HepG2 (cell line): ENCODE measurements at regions not wholly inside any gene's neighbourhood (a gene's known extent, or its start where the extent isn't known, plus 50 kb on each side); places are given as distances from the start of the nearest gene placed in this dataset.

Experiments
- ARNTL ChIP-seq: sonication (generic); formaldehyde crosslinking; IDR thresholded peaks from 2 replicates; pipeline ENCODE4 v1.4.0; 2020; ENCODE audit warnings: mild to moderate bottlenecking, missing genetic modification reagents
- CBX1 ChIP-seq: IDR thresholded peaks from one replicate; pipeline ENCODE4 v1.6.1; 2016; ENCODE audit warnings: antibody characterized with exemption, low read depth
- E2F1 ChIP-seq: sonication (generic); formaldehyde crosslinking; IDR thresholded peaks from 2 replicates; pipeline ENCODE4 v1.5.0; 2020; ENCODE audit warnings: missing genetic modification reagents
- EHMT2 ChIP-seq: fragments of 200-600 bp; sonication (generic); IDR thresholded peaks from 2 replicates; pipeline ENCODE4 v1.7.0; 2017; ENCODE audit warnings: antibody characterized with exemption, low read depth, low read length, borderline replicate concordance
- ELF3 ChIP-seq: IDR thresholded peaks from 2 replicates; pipeline ENCODE4 v1.6.1; 2016; ENCODE audit warnings: missing genetic modification reagents, missing compliant biosample characterization
- FOXP1 ChIP-seq, 2 experiments: fragments of 450-650 bp in 1 of 2; IDR thresholded peaks; 2 replicates each; pipeline ENCODE4 v1.6.1; 2017 to 2018; ENCODE audit warnings: antibody characterized with exemption in 1 of 2
- GFI1 ChIP-seq: sonication (generic); formaldehyde crosslinking; IDR thresholded peaks from 2 replicates; pipeline ENCODE4 v1.5.0; 2020; ENCODE audit warnings: missing genetic modification reagents, mild to moderate bottlenecking, borderline replicate concordance
- GTF2F1 ChIP-seq: fragments of 150-350 bp; IDR thresholded peaks from 2 replicates; pipeline ENCODE4 v1.6.1; 2014; ENCODE audit warnings: low read length
- HES4 ChIP-seq: sonication (generic); formaldehyde crosslinking; IDR thresholded peaks from 2 replicates; pipeline ENCODE4 v1.9.0; 2021; ENCODE audit warnings: mild to moderate bottlenecking, missing genetic modification reagents, borderline replicate concordance
- HMGA1 ChIP-seq: sonication (generic); formaldehyde crosslinking; conservative IDR thresholded peaks from 2 replicates; pipeline ENCODE4 v1.4.0; 2020; ENCODE audit warnings: missing genetic modification reagents
- HOXA7 ChIP-seq: sonication (generic); formaldehyde crosslinking; IDR thresholded peaks from 2 replicates; pipeline ENCODE4 v1.8.1; 2022; ENCODE audit warnings: mild to moderate bottlenecking, missing genetic modification reagents, moderate library complexity
- MATR3 ChIP-seq: sonication (generic); formaldehyde crosslinking; IDR thresholded peaks from 2 replicates; pipeline ENCODE4 v1.4.0; 2020; ENCODE audit warnings: missing genetic modification reagents
- MIER2 ChIP-seq: IDR thresholded peaks from 2 replicates; pipeline ENCODE4 v1.6.1; 2016; ENCODE audit warnings: missing biosample characterization, missing genetic modification reagents
- NFIC ChIP-seq: IDR thresholded peaks from 2 replicates; pipeline ENCODE4 v1.6.1; 2012; ENCODE audit warnings: mild to moderate bottlenecking, low read length, inconsistent platforms
- NFRKB ChIP-seq: fragments of 450-650 bp; IDR thresholded peaks from 2 replicates; pipeline ENCODE4 v1.6.1; 2017
- SKI ChIP-seq: fragments of 450-650 bp; IDR thresholded peaks from one replicate; pipeline ENCODE4 v1.6.1; 2018; ENCODE audit warnings: mild to moderate bottlenecking; ENCODE audit not compliant: partially characterized antibody
- SNAPC5 ChIP-seq: sonication (generic); formaldehyde crosslinking; IDR thresholded peaks from 2 replicates; pipeline ENCODE4 v1.8.1; 2023; ENCODE audit warnings: mild to moderate bottlenecking, missing genetic modification reagents, borderline replicate concordance
- SP140L ChIP-seq: sonication (generic); formaldehyde crosslinking; IDR thresholded peaks from 2 replicates; pipeline ENCODE4 v1.4.0; 2020; ENCODE audit warnings: missing genetic modification reagents, borderline replicate concordance
- SRF ChIP-seq: IDR thresholded peaks from 2 replicates; pipeline ENCODE4 v1.6.1; 2011; ENCODE audit warnings: mild to moderate bottlenecking, low read depth, low read length, moderate library complexity
- ZBTB1 ChIP-seq: sonication (generic); formaldehyde crosslinking; IDR thresholded peaks from 2 replicates; pipeline ENCODE4 v1.4.0; 2020; ENCODE audit warnings: missing genetic modification reagents, borderline replicate concordance
- ZBTB49 ChIP-seq: sonication (generic); formaldehyde crosslinking; IDR thresholded peaks from 2 replicates; pipeline ENCODE4 v1.4.0; 2020; ENCODE audit warnings: missing genetic modification reagents, borderline replicate concordance
- ZNF17 ChIP-seq: sonication (generic); formaldehyde crosslinking; IDR thresholded peaks from 2 replicates; pipeline ENCODE4 v1.5.0; 2020; ENCODE audit warnings: mild to moderate bottlenecking, missing genetic modification reagents
- ZNF263 ChIP-seq: sonication (generic); formaldehyde crosslinking; IDR thresholded peaks from 2 replicates; pipeline ENCODE4 v1.4.0; 2020; ENCODE audit warnings: missing genetic modification reagents
- ZNF44 ChIP-seq: sonication (generic); formaldehyde crosslinking; IDR thresholded peaks from 2 replicates; pipeline ENCODE4 v1.5.1; 2020; ENCODE audit warnings: mild to moderate bottlenecking, missing genetic modification reagents
- ZNF724P ChIP-seq: sonication (generic); formaldehyde crosslinking; IDR thresholded peaks from 2 replicates; pipeline ENCODE4 v1.8.0; 2022; ENCODE audit warnings: missing genetic modification reagents, borderline replicate concordance
- ZNF883 ChIP-seq: sonication (generic); formaldehyde crosslinking; IDR thresholded peaks from 2 replicates; pipeline ENCODE4 v1.5.1; 2020; ENCODE audit warnings: mild to moderate bottlenecking, missing genetic modification reagents; ENCODE audit errors: not compliant biosample characterization
- ZNF891 ChIP-seq: sonication (generic); formaldehyde crosslinking; IDR thresholded peaks from 2 replicates; pipeline ENCODE4 v1.5.0; 2020; ENCODE audit warnings: mild to moderate bottlenecking, missing genetic modification reagents

- TF ChIP-seq ZNF724P (CRISPR knock-in tag) (peak; percentile 65; the same call in 1 of the 2 replicates), E2F1 (peak; percentile 89), HMGA1 (CRISPR knock-in tag) (no peak), ZBTB49 (CRISPR knock-in tag) (peak; percentile 19; the same call in 1 of the 2 replicates), HES4 (CRISPR knock-in tag) (no peak), CBX1 (peak; percentile 40), SP140L (CRISPR knock-in tag) (no peak), GTF2F1 (no peak; the same call in 1 of the 2 replicates), MATR3 (CRISPR knock-in tag) (no peak), HOXA7 (CRISPR knock-in tag) (no peak), ZNF17 (CRISPR knock-in tag) (no peak), SKI (peak; percentile 69), ZNF44 (CRISPR knock-in tag) (peak; percentile 90; the same call in 1 of the 2 replicates), ZNF891 (CRISPR knock-in tag) (peak; percentile 97), GFI1 (CRISPR knock-in tag) (peak; percentile 97), ZNF263 (CRISPR knock-in tag) (peak; percentile 69), MIER2 (no peak; the same call in 1 of the 2 replicates), ARNTL (CRISPR knock-in tag) (peak; percentile 84), SRF (no peak), ELF3 (peak; percentile 80; the same call in 1 of the 2 replicates), ZNF883 (CRISPR knock-in tag) (peak; percentile 91), ZBTB1 (no peak), NFIC (peak; percentile 88; the same call in 1 of the 2 replicates), FOXP1 (IDR thresholded peaks at IDR 0.05) (no peak), FOXP1 (CRISPR knock-in tag; IDR thresholded peaks at IDR 0.05) (peak; percentile 54; the same call in 1 of the 2 replicates), EHMT2 (no peak), NFRKB (no peak), SNAPC5 (CRISPR knock-in tag) (no peak)
These were observed 52.4 kb downstream of the CEBPB start (continued) for GRCh38 chr20:50242863-50243609.
